SIG-M5 (cell line): ENCODE measurements at regions not wholly inside any gene's neighbourhood (a gene's known extent, or its start where the extent isn't known, plus 50 kb on each side); places are given as distances from the start of the nearest gene placed in this dataset.
"Not testable (repeated sequence)": the region's sequence is repeated elsewhere in the genome, so short reads cannot be mapped to it uniquely, and the experiment has no call there.

ENCODE experiments used
- DNase-seq: peaks from one replicate; lab custom pipeline; 2025; lab: John Stamatoyannopoulos, UW

DNA sequence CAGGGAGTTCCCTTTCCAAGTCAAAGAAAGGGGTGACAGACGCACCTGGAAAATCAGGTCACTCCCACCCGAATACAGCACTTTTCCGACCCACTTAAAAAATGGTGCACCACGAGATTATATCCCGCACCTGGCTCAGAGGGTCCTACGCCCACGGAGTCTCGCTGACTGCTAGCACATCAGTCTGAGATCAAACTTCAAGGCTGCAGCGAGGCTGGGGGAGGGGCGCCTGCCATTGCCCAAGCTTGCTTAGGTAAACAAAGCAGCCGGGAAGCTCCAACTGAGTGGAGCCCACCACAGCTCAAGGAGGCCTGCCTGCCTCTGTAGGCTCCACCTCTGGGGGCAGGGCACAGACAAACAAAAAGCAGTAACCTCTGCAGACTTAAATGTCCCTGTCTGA, 277.8 kb upstream of the ARHGAP42 start:
- not testable (repeated sequence) for DNase-seq

DNA sequence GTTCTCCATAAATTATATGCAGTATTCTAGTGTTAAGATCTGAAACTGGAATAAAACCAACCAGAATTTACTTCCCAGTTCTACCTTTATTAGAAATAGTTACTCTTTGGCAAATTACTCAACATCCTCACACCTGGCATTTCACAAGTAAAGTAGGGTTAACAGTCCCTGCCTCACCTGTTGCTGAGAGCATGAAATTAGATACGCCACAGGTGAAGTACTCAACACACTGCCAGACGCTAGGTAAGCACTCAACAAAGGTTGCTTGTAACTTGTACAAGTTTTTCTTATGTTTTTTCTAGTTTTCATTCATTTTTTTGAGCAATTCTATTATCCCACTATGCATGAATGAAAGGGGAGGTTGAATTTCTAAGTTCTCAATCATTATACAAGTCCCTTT, 267.6 kb upstream of the ARHGAP42 start:
- no peak for DNase-seq

DNA sequence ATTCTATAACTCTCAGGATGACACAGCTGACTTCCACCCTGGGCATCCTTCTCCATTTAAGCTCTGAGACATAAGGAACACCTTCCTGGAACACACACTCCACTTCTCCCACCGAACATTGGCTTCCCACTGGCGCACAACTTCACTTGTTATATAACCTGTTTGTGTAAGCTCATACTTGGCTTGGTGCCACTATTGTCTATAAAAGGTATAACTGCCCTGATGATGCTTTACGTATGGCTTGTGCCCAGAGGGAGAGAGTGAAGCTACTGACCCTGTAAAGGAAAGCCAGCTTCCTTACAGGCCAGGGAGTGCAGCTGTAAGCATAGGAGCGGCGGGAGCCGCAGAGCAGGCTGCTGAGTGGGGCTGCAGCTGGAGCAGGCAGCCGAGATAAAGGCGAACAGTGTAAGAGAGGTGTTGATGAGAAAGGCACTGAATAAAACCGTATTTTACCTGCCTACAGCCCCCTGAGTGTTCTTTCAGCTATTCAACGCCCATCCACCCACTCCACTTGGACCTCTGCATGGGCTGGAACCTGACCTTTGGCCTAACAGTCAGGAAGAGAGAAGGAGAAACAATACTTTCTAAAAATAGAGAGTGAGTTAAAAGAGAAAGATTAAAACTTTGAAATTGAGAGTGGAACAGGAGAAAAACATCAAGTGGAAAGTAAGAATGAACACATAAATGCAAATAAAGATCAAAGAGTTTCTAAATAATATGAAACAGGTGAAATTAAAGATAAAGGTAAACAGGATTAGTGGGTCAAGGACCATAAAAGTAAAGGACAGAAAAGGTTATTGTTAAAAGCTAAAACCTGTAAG, 252.1 kb upstream of the ARHGAP42 start:
- DNase-seq = no peak

DNA sequence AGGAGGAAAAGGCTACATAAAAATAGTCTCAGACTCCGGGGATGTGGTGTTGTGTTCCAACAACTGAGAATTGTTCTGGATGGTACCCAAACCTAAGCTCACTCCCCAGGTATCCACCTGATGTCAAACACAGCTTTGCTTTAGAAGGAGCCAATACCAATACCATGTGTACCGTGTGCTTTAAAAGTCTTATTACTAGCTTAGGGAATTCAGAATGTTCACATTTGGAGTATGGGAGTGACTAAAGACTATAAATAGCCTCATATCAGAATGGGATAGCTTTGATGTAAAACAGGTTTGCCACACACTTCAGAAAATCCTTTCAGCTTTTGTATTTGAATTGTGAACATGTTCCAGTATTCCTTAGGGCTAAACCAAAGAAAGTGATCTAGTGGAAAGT, 248.7 kb upstream of the ARHGAP42 start:
- DNase-seq = no peak

DNA sequence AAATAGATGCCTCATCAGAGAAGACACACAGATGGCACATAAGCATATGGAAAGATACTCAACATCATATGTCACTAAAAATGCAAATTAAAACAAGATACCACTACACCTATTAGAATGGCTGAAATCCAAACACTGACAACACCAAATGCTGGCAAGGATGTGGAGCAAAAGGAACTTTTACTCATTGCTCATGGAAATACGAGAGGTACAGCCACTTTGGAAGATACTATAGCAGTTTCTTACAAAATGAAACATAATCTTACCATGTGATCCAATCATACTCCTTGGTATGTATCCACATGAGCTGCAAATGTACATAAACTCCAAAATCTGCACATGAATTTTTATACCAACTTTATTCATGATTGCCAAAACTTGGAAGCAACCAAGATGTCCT, 246.0 kb upstream of the ARHGAP42 start:
- DNase-seq = no peak

DNA sequence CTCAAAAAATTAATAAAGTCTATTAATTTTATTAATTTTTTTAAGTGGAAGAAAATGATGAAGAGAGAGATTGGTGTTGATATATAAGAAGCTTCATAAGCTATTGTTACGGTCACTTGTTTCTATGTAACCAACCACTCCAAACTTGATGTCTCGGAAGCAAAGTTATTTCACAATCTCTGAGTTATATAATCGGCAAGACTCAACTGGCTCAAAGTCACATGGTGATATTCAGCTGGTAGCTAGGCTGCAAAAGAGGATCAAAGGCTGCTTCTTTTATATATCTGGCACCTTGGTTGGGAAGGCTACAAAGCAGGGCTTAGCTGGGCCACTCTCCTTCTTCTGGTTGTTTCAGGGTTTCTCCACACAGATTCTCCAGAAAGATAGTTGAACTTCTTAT, 245.1 kb upstream of the ARHGAP42 start:
- DNase-seq = no peak

DNA sequence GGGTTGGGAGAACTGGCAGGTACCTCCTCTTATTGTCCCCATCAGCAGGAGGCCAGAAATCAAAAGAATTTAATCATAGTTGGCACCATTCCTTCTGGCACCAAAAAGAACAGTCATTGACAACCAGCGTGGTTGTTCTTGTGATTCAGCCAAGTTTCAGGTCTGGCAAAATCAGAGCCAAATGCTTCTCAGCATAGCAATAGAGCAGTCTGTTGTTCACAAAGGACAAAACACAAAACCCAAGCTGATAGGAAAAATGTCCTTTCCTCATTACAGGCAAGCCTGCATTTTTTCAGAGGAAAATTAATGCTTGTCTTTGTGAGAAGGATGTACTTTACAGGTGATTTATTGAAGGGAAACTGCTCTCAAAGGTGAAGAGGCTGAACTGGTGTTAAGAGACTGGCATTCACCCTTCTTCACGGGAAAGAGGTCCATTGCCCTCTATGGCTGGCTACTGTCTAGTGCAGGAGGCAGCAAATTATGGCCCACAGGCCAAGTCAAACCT, 241.8 kb upstream of the ARHGAP42 start:
- no peak for DNase-seq

DNA sequence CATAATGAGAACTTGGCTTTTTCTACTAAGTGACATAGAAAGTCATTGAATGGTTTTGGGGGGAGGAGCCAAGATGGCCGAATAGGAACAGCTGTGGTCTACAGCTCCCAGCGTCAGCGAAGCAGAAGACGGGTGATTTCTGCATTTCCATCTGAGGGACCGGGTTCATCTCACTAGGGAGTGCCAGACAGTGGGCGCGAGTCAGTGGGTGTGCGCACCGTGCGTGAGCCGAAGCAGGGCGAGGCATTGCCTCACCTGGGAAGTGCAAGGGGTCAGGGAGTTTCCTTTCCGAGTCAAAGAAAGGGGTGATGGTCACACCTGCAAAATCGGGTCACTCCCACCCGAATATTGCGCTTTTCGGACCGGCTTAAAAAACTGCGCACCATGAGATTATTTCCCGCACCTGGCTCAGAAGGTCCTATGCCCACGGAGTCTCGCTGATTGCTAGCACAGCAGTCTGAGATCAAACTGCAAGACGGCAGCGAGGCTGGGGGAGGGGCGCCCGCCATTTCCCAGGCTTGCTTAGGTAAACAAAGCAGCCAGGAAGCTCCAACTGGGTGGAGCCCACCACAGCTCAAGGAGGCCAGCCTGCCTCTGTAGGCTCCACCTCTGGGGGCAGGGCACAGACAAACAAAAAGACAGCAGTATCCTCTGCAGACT, 235.2 kb upstream of the ARHGAP42 start:
- DNase-seq = not testable (repeated sequence)

DNA sequence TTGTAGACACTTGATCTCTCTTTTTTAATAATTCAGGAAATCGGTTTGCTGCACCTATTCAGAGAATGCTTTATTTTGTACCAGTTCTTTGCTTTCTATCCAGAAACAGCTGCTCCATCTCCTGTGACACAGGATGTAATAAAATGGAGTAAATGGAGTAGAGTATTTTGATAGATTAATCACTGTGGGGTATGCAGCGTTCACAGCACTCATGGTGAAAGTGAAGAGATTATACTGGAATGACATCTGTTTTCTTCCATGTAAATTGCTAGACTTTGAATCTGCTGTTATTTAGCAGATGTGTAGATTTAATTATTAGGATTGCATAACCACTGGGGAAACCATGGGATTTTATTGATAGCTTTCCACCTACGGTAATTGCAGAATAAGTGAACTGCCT, 227.3 kb upstream of the ARHGAP42 start:
- no peak for DNase-seq

DNA sequence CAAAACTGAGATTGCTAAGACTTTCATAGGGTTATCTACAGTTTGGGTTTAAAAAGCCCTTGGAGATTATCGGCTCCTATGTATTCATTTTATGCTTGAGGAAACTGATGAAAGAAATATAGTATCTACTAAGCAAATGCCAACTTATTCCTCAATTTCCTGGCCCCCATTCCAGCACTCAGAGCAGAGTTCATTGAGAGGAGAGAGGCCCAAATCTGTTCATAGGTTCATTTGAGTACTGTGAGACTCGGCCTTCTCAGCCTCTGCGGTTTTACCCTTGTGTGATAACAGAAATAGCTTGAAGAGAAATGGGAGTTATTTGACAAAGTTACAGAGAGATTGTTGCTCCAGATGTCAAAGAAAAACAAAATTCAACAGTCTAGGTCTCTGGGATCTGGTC, 226.7 kb upstream of the ARHGAP42 start:
- DNase-seq = no peak

DNA sequence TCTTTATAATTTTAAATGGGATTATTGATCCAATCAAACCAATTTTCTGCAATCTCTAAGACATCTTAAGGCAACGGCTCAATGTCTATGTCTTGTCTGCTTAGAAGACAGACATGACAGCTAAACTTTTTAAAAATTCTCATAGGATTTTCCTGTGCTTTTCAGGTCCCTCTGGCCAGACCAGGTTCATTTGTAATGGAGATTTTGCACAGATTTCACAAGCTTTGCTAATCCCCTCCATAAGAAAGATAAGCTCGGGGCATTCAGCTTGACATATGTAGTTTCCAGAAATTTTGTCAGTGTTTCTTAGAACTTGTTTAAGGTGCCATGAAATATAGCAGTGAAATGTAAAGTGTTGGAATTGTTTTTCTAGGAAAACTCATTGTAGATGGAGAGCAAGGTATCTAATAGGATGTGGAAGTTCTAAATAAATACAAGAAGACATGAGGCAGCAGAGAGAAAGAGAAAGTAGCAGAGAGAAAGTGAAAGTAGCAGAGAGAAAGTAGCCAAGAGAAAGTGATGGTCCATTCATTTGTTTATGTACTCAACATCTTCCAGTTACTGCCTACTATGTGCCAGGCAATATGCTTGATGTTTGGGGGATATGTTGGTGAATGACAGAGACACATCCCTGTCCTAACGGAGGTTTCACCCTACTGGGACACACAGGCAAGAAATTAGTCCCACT, 219.1 kb upstream of the ARHGAP42 start:
- no peak for DNase-seq

DNA sequence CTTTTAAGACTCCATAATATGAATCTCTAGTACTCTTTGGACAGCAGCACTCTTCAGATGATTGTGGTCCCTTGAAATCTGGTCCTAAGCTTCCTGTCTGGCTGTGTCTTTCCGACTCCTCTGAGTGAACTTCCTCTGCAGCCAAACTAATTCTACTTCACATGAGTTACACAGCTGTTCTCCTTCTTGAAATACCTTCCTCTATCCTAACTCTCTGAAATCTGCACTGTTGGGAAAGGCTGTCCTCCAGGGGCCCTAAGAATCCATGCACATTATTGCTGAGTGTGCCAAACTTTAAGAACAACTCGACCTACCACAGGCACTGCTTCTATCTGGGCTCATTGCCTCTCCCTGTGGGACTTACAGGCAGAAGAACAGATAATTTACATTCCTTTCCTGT, 217.3 kb upstream of the ARHGAP42 start:
- DNase-seq = no peak

DNA sequence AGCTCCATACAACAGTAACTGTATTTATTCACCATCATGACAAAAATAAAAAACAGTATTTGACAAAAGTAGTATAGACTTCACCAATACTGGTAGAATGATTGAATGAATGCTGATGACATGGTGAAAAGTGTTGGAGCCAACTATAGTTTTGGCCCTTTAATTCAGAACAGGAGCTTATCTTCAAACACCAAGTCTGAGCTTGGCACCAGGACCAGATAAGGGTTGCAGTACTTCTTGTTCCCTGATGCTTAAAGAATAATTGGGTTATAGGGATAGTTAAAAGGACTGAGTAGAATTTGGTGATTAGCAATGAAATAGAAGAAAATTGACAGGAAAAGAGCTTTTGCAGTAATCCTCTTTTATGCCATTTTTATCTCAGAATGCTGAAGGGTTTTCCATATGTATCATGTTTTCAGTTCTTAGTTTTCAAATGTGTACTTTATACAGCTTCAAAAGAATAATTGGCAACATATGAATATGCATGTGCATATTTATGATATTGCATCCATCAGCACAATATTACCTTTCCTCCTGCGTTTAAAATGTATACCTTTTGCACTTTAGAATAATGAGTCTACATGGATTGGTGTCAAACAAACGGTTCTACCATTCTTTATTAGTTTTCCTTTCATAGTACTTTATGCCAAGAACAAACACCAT, 214.2 kb upstream of the ARHGAP42 start:
- DNase-seq = no peak

DNA sequence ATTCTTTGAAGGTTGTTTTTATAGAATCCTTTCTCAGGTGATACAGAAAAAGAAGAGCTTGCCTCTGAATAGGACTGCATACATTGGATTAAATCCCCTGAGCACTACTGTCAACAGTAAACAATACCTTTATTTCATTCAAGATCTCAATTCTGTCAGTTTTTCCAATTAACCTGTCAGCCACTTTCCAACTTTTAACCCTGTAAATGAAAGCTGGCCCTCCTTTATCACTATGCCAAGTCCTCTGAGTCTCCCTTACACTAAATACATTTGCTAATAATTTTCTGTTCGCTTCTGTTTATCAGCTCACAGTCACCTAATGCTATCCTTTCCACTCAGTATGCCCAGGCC, 213.7 kb upstream of the ARHGAP42 start:
- no peak for DNase-seq

DNA sequence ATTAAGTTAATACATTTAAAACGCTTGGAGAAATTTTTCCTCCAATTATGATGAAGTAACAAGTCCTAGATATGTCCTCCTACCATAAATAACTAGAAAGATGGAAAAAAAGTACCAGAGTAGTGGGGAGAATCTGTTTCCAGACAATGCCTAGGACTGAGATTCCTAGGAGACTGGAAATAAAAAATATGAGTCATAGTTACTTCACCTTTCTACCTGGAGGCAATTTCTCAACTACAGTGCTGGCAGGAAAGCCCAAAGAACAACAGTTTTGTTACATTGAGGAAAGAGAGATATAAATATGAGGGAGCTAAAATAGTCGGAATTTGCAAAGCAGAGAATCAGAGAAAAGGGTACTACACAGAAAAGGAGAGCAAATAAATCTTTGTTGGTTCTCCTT, 202.1 kb upstream of the ARHGAP42 start:
- no peak for DNase-seq

DNA sequence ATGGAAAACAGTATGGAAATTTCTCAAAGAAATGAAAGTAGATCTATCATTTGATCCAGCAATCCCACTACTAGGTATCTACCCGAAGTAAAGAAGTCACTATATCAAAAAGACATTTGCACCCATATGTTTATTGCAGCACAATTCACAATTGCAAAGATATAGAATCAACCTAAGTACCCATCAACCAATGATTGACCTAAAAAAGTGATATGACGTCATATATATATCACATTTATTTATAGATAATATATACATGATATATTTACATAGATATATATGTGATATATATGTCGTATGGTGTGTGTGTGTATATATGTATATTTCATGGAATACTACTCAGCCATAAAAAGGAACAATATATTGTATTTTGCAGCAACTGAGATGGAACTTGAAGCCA, 188.3 kb upstream of the ARHGAP42 start:
- DNase-seq = no peak

DNA sequence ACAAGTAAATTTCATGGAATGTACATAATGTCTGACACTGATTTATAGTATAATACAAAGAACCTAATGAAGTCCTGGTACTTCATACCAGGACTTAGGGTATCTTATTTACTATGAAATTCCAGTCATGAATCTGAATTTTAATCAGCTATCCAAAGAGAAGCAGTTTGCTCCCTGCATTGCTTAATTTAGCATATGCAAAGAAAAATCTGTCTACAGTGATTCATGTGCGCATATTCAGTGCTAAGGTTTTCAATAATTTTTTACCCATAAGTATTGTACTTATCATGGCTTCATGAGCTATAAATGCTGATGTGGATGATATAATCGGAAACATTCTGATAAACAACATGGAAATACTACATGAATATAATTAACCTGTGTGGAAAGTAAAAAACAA, 185.6 kb upstream of the ARHGAP42 start:
- DNase-seq = no peak

DNA sequence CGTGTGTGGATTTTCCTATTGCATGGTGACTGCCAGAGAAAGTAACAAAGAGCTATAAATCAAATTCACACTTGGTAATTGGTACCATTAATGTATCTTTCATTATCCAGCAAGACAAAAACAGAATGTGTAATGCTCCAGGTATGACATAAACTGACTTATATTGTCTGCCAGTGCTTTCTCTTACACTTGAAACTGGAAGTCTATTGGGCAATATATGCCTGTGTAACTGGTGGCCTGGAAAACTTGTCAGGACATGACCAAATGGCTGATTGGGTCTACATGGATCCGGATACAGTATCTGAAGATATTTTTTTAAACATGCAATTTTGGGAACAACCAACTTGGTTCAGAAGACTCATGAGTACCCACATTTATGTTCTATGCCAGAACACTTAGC, 174.6 kb upstream of the ARHGAP42 start:
- no peak for DNase-seq

DNA sequence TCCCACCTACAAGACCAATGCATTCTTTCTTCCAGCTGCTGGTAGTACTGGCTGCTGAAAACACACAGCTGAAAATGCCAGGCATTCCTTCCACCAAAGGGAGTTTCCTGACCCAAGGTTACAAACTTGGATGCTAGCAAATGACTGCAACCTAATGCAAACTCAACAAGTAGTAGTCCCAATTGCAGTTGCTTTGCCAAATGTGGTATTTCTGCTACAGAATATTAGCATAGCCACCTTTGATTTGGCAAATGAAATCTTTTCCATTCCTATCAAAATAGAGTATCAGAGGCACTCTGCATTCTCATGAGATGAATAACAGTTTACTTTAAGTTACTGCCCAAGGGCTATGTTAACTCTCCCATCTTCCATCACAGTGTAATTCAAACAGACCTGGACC, 172.0 kb upstream of the ARHGAP42 start:
- DNase-seq = no peak

DNA sequence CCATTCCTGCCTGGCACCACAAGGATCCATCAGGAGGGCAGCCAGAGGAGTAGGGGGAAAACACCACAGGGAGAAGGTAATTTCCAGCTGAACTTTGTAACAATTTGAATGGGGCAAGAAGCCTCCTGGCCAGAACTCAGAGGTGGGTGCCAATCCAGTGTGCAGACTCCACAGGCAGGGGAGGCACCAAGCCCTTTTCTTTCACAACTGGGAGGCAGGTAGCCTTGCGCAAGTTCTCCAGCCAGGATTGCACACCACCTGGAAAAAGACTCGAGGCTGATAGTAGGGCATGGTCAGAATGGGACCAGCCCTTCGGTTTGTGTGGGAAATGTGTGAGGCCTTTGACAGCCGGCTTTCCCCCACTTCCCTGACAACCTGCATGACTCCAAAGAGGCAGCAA, 161.9 kb upstream of the ARHGAP42 start:
- DNase-seq = no peak

DNA sequence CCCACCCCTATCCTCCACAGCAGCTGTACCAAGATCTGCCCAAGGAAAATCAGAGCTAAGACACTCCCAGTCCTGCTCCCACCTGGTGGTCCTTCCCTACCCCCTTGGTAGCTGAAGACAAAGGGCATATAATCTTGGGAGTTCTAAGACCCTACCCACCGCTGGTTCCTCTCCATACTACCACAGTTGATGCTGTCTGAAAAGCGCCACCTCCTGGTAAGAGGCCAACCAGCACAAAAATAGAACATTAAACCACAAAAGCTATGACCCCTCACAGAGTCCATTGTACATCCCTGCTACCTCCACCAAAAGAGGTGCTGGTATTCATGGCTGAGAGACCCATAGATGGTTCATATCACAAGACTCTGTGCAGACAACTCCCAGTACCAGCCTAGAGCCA, 161.5 kb upstream of the ARHGAP42 start:
- no peak for DNase-seq

DNA sequence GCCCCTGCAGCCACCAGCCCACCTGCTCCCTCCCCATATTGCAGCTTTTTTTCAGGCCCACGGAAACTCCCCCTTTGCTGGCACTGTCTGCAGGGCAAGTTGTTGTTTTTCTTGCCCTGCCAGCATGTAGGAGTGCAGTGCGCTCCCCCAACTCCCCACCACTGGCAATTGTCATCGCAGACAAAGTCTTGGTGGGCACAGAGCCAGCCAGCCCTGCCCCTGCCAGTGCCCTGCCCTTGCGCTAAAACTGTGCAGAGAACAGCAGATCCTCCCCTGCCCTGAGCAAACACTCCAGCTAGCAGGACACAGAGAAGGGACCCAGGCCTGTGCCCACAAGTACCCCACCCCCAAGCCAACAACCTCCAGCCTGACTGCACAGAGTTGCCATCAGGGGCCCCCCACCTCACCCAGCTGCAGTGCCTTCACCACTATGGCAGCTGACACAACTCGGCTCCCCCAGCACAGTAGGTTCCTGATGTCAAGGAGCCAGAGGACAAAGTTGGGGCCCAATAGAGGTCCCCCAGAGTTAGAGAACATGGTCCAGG, 158.1 kb upstream of the ARHGAP42 start:
- DNase-seq = no peak
